K562 (cell line): ENCODE measurements at regions not wholly inside any gene's neighbourhood (a gene's known extent, or its start where the extent isn't known, plus 50 kb on each side); places are given as distances from the start of the nearest gene placed in this dataset.

ENCODE experiments used
- ATAC-seq: fragments of 200-7000 bp; cut with Tn5 transposase; 3 replicates; pipeline ENCODE4 v1.9.1; 2020; ENCODE audit warnings: moderate library complexity
- BruUV-seq: library from RNA; stranded (reverse); fragments of 400-500 nt; replicated peaks from 2 replicates; lab custom pipeline; 2021; lab: Mats Ljungman, UMichigan
- CTCF ChIA-PET: fragments of 300-600 bp; formaldehyde crosslinking; extraction: SDS; loops from one replicate; lab custom pipeline; 2021; ENCODE audit warnings: low intra/inter-chr PET ratio; lab: Yijun Ruan, JAX
- POLR2A ChIA-PET: fragments of 300-600, 350-650 bp; sonication (Branson Sonifier 250); formaldehyde crosslinking; extraction: SDS; loops from one replicate; lab custom pipeline; 2021; ENCODE audit warnings: antibody characterized with exemption, inconsistent platforms; lab: Yijun Ruan, JAX
- DNase-seq, 4 experiments: peaks; one replicate each; pipeline versions ENCODE4 v3.0.0 to v3.0.0-alpha.2; 2011 to 2018; ENCODE audit warnings: low spot score in 3 of 4, mixed read lengths in 3 of 4; ENCODE audit errors: extremely low read depth in 1 of 4
- FAIRE-seq: peaks from 2 replicates; lab custom pipeline; 2011; peaks lifted over from hg19 to GRCh38; lab: Jason Lieb, UNC
- H2AFZ ChIP-seq: 2 replicates; pipeline ENCODE4 v1.6.0; 2011; ENCODE audit warnings: low read depth, low read length, control low read depth, inconsistent platforms
- H3K27ac ChIP-seq: fragments of 200-600 bp; 3 replicates; pipeline ENCODE4 v1.8.0; 2011; ENCODE audit warnings: low read depth, mild to moderate bottlenecking, control low read depth, inconsistent platforms, low read length, moderate library complexity, mixed read lengths; ENCODE audit errors: extremely low read depth
- H3K27me3 ChIP-seq, 2 experiments: fragments of 300-600 bp in 1 of 2; 2 replicates in 1 of 2; 3 replicates in 1 of 2; pipeline versions ENCODE4 v1.6.0 to v1.8.0; 2011; ENCODE audit warnings: inconsistent platforms in 2 of 2, low read length in 2 of 2, mild to moderate bottlenecking in 1 of 2, mixed read lengths in 1 of 2, moderate library complexity in 1 of 2; ENCODE audit not compliant: control insufficient read depth in 2 of 2, insufficient read depth in 2 of 2
- H3K36me3 ChIP-seq: fragments of 300-600 bp; 3 replicates; pipeline ENCODE4 v1.8.0; 2011; ENCODE audit warnings: mild to moderate bottlenecking, low read length, inconsistent platforms; ENCODE audit not compliant: control insufficient read depth, insufficient read depth
- H3K4me1 ChIP-seq, 2 experiments: fragments of 200-600 bp in 1 of 2; replicated peaks in 1 of 2; 2 replicates in 1 of 2; 3 replicates in 1 of 2; pipeline versions ENCODE4 v1.5.1 to v1.8.0; 2011; ENCODE audit warnings: inconsistent platforms in 2 of 2, low read length in 2 of 2, mild to moderate bottlenecking in 1 of 2, mixed read lengths in 1 of 2, moderate library complexity in 1 of 2; ENCODE audit not compliant: control insufficient read depth in 2 of 2, insufficient read depth in 2 of 2
- H3K4me2 ChIP-seq: 2 replicates; pipeline ENCODE4 v1.6.1; 2011; ENCODE audit warnings: low read length, control low read depth, inconsistent platforms, mixed read lengths; ENCODE audit not compliant: insufficient read depth
- H3K4me3 ChIP-seq: fragments of 200-600 bp; sonication (generic), shearing (Covaris generic); 2 replicates; pipeline ENCODE4 v1.5.1; 2016; ENCODE audit warnings: control low read depth, inconsistent platforms
- H3K79me2 ChIP-seq: fragments of 200-600 bp; 3 replicates; pipeline ENCODE4 v1.8.0; 2011; ENCODE audit warnings: low read length, inconsistent platforms; ENCODE audit not compliant: control insufficient read depth, insufficient read depth
- H3K9ac ChIP-seq, 2 experiments: 2 replicates each; pipeline versions ENCODE4 v1.6.0 to v1.6.1; 2011; ENCODE audit warnings: low read depth in 2 of 2, low read length in 2 of 2, control low read depth in 1 of 2, inconsistent platforms in 1 of 2, mild to moderate bottlenecking in 1 of 2, mixed read lengths in 1 of 2; ENCODE audit not compliant: insufficient read depth in 1 of 2
- H3K9me1 ChIP-seq: one replicate; pipeline ENCODE4 v1.6.0; 2011; ENCODE audit warnings: inconsistent platforms, mild to moderate bottlenecking, low read length, moderate library complexity; ENCODE audit not compliant: control insufficient read depth, insufficient read depth
- H3K9me3 ChIP-seq: replicated peaks from 2 replicates; pipeline ENCODE4 v1.5.1; 2011; ENCODE audit warnings: low read depth, low read length, inconsistent platforms; ENCODE audit not compliant: control insufficient read depth, insufficient read depth
- H4K20me1 ChIP-seq: replicated peaks from 2 replicates; pipeline ENCODE4 v1.6.1; 2011; ENCODE audit warnings: low read length, inconsistent platforms, mixed read lengths; ENCODE audit not compliant: control insufficient read depth, insufficient read depth
- CHCHD3 ChIP-seq: fragments of 250-450 bp; sonication (Bioruptor Pico); IDR thresholded peaks from 2 replicates; pipeline ENCODE4 v2.1.2; 2022; ENCODE audit warnings: mild to moderate bottlenecking
- ELF4 ChIP-seq: fragments of 450-650 bp; formaldehyde crosslinking; IDR thresholded peaks from 2 replicates; pipeline ENCODE4 v1.4.0; 2022; ENCODE audit warnings: missing genetic modification characterization
- MEIS2 ChIP-seq: fragments of 450-650 bp; IDR thresholded peaks from 2 replicates; pipeline ENCODE4 v1.6.1; 2014; ENCODE audit warnings: mild to moderate bottlenecking; ENCODE audit not compliant: partially characterized antibody
- MIER1 ChIP-seq: fragments of 450-650 bp; IDR thresholded peaks from 2 replicates; pipeline ENCODE4 v1.6.1; 2016; ENCODE audit warnings: antibody characterized with exemption, mild to moderate bottlenecking, low read depth
- NCOR1 ChIP-seq: fragments of 450-650 bp; IDR thresholded peaks from 2 replicates; pipeline ENCODE4 v1.6.1; 2016; ENCODE audit warnings: mild to moderate bottlenecking, moderate library complexity
- POLR2H ChIP-seq: IDR thresholded peaks from 2 replicates; pipeline ENCODE4 v1.6.1; 2016; ENCODE audit warnings: missing genetic modification characterization, low read depth, mild to moderate bottlenecking, control low read depth, missing compliant biosample characterization, moderate library complexity
- RFX7 ChIP-seq: fragments of 250-450 bp; sonication (Bioruptor Pico); IDR thresholded peaks from 2 replicates; pipeline ENCODE4 v1.5.1; 2021; ENCODE audit warnings: mild to moderate bottlenecking
- RUNX1 ChIP-seq: sonication (generic); IDR thresholded peaks from 2 replicates; pipeline ENCODE4 v1.6.1; 2016; ENCODE audit warnings: antibody characterized with exemption, low read depth
- ZNF79 ChIP-seq: fragments of 250-450 bp; sonication (Bioruptor Pico); IDR thresholded peaks from 2 replicates; pipeline ENCODE4 v1.4.0; 2020; ENCODE audit warnings: low read depth, mild to moderate bottlenecking, moderate library complexity
- WGBS: fragments of 100-300 bp; shearing (Covaris generic); methylation state at CpG from one replicate; pipeline ENCODE4 v1.1.6; 2016; ENCODE audit warnings: low coverage, mixed read lengths; ENCODE audit not compliant: insufficient coverage; ENCODE audit errors: missing lambda C conversion rate; 5-methylcytosine and 5-hydroxymethylcytosine counted together
- in situ Hi-C: fragments of 300-500 bp; cut with MboI; formaldehyde crosslinking; loops from 4 replicates; pipeline ENCODE4 v1.15.0; 2018; ENCODE audit warnings: inconsistent platforms, mixed read lengths
- intact Hi-C: fragments of 100-400 bp; cut with micrococcal nuclease; formaldehyde crosslinking; loops from 2 replicates; pipeline ENCODE4 v1.14.2; 2022
- TF ChIP-seq, protein P1 (sequence below): IDR thresholded peaks from 2 replicates; pipeline ENCODE4 v1.6.1; 2011; ENCODE audit warnings: borderline replicate concordance, low read depth, mild to moderate bottlenecking, moderate library complexity, low read length; ENCODE audit not compliant: insufficient read depth, poor library complexity, severe bottlenecking

- no peaks in the 10 kb centered on the region for H3K79me2 ChIP-seq
- no peaks in the 10 kb centered on the region for H3K4me1 ChIP-seq
- H3K36me3 ChIP-seq, result no peaks in the 10 kb centered on the region
- no peaks in the 10 kb centered on the region for H3K9me3 ChIP-seq
- no peaks in the 10 kb centered on the region for H3K9me1 ChIP-seq
- FAIRE-seq, result no peak
- TF ChIP-seq MIER1, result no peak
- TF ChIP-seq RUNX1, result no peak
- TF ChIP-seq ZNF79, result no peak
- TF ChIP-seq MEIS2, result no peak
- no peak for TF ChIP-seq RFX7 (CRISPR knock-in tag)
- no peak for TF ChIP-seq POLR2H (tag)
- no peak for TF ChIP-seq ELF4
- TF ChIP-seq, protein P1, sequence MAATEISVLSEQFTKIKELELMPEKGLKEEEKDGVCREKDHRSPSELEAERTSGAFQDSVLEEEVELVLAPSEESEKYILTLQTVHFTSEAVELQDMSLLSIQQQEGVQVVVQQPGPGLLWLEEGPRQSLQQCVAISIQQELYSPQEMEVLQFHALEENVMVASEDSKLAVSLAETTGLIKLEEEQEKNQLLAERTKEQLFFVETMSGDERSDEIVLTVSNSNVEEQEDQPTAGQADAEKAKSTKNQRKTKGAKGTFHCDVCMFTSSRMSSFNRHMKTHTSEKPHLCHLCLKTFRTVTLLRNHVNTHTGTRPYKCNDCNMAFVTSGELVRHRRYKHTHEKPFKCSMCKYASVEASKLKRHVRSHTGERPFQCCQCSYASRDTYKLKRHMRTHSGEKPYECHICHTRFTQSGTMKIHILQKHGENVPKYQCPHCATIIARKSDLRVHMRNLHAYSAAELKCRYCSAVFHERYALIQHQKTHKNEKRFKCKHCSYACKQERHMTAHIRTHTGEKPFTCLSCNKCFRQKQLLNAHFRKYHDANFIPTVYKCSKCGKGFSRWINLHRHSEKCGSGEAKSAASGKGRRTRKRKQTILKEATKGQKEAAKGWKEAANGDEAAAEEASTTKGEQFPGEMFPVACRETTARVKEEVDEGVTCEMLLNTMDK, result no peak
- no peak for TF ChIP-seq NCOR1
- no peak for TF ChIP-seq CHCHD3 (CRISPR knock-in tag)
- TF ChIP-seq, all 486 proteins: peak for 0
- no TSS peak for BruUV-seq
- DNase-seq (no peak), ATAC-seq (no peak)
- in situ Hi-C loops (no loop called here), intact Hi-C loops (no loop called here)
- WGBS, result 0% methylated on average over 2 of the region's 2 CpGs
- Histone ChIP-seq H4K20me1 (no peaks in the 10 kb centered on the region), H2AFZ (no peak overlapping the region), H3K27me3 (no peaks in the 10 kb centered on the region), H3K4me3 (no peak overlapping the region), H3K4me2 (no peak overlapping the region), H3K9ac (no peak overlapping the region), H3K27ac (no peak overlapping the region)
- ChIA-PET CTCF (no interaction called here), POLR2A (interaction anchor here (0.7 kb wide), 1 partner anchor 8 kb away, joined by 4 read pairs; no protein-coding TSS in a partner anchor)
Measured at GRCh38 chr11:28442131-28442530, 333.9 kb downstream of the METTL15 start.
